GM19240 (cell line): ENCODE measurements at regions not wholly inside any gene's neighbourhood (a gene's known extent, or its start where the extent isn't known, plus 50 kb on each side); places are given as distances from the start of the nearest gene placed in this dataset.

Experiments used
- DNase-seq: peaks from one replicate; pipeline ENCODE4 v3.0.0; 2011; ENCODE audit warnings: low spot score; ENCODE audit not compliant: insufficient read length

- no peak for DNase-seq
Observed at GRCh38 chr1:232260045-232260444, 369.9 kb downstream of the SIPA1L2 start.

- DNase-seq: no peak
Observed at GRCh38 chr1:232259333-232259732, 370.6 kb downstream of the SIPA1L2 start.

- DNase-seq: no peak
Observed at GRCh38 chr1:232252546-232253118, 377.3 kb downstream of the SIPA1L2 start.

- no peak for DNase-seq
Observed at GRCh38 chr1:232250838-232251237, 379.1 kb downstream of the SIPA1L2 start.

- no peak for DNase-seq
Observed at GRCh38 chr1:232249861-232250777, 379.8 kb downstream of the SIPA1L2 start.

GRCh38 chr1:232249339-232249738 is 380.6 kb downstream of the SIPA1L2 start:
- no peak for DNase-seq

- DNase-seq: no peak
Observed at GRCh38 chr1:232248276-232248820, 381.6 kb downstream of the SIPA1L2 start.

GRCh38 chr1:232247669-232248068 is 382.3 kb downstream of the SIPA1L2 start:
- DNase-seq: no peak

- no peak for DNase-seq
Observed at GRCh38 chr1:232244426-232244825, 385.5 kb downstream of the SIPA1L2 start.

GRCh38 chr1:232239998-232240397 is 389.9 kb downstream of the SIPA1L2 start:
- no peak for DNase-seq

GRCh38 chr1:232239522-232239921 is 390.4 kb downstream of the SIPA1L2 start:
- DNase-seq: no peak

GRCh38 chr1:232238009-232238408 is 391.9 kb downstream of the SIPA1L2 start:
- DNase-seq: no peak

- no peak for DNase-seq
Observed at GRCh38 chr1:232227306-232227705, 402.6 kb downstream of the SIPA1L2 start.

GRCh38 chr1:232226197-232226712 is 403.7 kb downstream of the SIPA1L2 start:
- DNase-seq: no peak

- DNase-seq: no peak
Observed at GRCh38 chr1:232225336-232226131, 404.4 kb downstream of the SIPA1L2 start.

- DNase-seq: no peak
Observed at GRCh38 chr1:232223887-232224286, 406.0 kb downstream of the SIPA1L2 start.

GRCh38 chr1:232223183-232223708 is 406.7 kb downstream of the SIPA1L2 start:
- no peak for DNase-seq

GRCh38 chr1:232222614-232223013 is 407.3 kb downstream of the SIPA1L2 start:
- no peak for DNase-seq

GRCh38 chr1:232221802-232222499 is 408.0 kb downstream of the SIPA1L2 start:
- DNase-seq: no peak
